Left hindlimb (tissue), 1 donor: ENCODE measurements at regions not wholly inside any gene's neighbourhood (a gene's known extent, or its start where the extent isn't known, plus 50 kb on each side); places are given as distances from the start of the nearest gene placed in this dataset.
A peak's percentile ranks its signal among the peaks of the same experiment; 100 is the strongest.

Experiments used
- DNase-seq: peaks from one replicate; pipeline ENCODE4 v3.0.0-alpha.2; 2018

DNA sequence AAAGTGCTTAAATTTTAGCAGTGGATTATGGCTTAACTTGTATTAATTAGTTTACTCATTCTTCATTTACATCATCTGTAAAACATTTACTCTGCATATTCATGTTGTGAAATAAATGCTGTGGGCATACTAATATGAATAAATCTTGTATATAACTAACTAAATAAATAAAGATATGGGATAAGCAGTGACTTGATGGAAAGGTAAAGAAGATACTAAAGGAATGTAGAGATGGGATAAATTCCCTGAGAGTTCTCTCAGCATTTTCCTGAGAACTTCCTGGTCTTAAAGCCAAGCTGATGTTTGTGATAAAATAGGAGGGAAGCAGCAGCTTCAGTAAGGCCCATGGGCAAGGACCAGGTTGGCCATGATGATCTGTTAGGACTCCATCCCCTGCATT, 652.1 kb downstream of the RNF144B start:
- DNase-seq, result no peak

DNA sequence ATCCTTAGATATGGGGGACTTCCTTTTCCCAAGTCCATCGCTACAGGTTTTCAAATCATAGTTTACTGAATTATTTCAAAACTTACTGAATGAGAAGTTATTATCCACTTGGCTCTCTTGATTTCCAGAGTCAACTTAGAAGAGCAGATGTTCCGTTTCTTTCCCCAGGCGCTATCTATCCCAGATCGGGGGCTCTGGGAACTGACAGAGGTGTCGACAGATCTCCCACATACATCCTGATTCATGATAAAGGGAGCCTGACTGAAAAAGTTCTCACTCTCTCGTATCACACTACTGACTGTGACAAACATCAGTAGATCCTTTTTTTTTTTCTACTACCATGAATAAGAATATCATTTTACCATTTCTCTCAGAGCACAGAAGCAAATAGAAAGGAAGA, 654.8 kb downstream of the RNF144B start:
- DNase-seq, result no peak

DNA sequence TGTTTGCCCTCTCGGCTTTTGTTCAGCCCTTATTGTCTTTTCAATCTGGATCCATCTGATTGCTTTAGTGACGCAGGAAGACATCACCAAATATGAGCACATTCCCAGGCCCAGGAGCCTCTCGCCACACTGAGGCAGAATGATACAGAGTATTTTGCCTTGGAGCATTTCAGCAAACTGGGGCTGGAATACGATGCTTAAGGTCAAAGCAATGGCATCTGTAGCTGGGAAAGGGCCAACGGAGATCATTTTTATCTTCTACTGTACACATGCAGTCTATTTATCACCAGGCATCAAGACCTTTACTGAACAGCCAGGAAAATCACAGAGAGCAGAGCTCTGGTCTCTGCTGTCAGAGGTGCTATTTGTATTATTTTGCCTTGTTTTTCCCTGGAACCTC, 655.3 kb downstream of the RNF144B start:
- no peak for DNase-seq

DNA sequence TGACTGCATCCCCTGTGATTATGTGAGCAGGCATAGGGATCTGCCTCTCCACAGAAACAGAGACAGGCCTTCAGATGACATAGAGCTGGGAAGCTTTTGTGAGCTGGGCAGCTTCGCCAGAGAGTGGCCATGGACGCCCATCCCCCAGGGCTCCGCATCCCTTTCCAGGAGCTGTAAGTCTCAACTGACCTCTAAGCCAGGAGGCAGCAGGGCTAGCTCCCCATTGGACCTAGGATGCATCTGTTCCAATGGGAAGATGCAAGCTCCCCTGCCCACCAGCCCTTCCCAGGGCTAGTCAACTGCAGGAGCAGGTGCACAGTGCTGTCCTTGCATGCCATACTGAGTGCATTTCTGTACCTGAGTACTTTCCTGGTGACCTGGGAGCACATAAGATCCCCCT, 663.6 kb downstream of the RNF144B start:
- DNase-seq, result no peak

DNA sequence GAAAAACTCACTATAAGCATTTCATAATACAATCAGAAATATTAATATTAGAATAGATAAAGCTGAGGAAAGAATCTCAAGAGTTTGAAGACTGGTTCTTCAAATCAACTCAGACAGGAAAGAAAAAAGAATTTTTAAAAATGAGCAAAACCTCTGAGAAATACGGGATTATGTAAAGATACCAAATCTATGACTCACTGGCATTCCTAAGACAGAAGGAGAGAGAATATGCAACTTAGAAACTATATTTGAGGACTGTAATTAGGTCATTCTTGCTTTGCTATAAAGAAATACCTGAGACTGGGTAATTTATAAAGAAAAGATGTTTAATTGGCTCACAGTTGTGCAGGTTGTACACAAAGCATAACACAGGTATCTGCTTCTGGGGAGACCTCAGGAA, 665.1 kb downstream of the RNF144B start:
- no peak for DNase-seq

DNA sequence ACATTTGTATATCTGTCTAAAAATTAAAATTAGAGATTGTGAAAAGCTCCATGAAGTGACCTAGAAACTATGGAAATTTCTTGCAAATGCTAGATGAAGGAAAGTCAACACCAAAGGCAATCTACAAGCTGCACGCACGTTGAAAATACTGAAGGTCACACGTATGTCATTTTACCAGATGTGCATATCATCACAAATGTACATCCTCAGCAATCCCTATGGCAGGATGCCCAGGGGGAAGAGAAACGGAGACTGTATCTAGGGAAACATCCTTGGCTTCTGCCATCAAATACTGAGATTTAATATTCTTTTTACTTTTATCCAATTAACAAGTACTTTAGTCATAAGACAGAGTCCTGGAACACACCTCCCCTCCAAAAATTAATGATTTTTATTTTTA, 672.0 kb downstream of the RNF144B start:
- DNase-seq, result no peak

DNA sequence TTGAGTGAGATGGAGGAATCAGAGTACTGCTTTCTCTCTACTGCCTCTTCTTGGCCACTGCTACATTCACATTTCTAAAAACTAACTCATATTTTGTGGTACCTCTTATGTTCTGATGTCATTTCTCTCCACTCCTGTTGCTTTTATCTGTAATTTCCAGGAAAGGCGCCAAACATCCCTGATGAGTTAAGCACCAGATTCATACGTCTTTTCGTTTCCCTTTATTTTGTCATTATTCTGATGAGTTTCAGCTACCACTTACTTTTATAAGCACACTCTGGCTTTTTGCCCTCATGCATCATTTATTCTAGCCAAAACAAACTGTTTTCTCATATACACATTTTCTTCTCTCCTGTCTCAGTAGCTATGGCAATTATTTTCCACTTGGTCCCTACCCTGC, 680.0 kb downstream of the RNF144B start:
- no peak for DNase-seq

DNA sequence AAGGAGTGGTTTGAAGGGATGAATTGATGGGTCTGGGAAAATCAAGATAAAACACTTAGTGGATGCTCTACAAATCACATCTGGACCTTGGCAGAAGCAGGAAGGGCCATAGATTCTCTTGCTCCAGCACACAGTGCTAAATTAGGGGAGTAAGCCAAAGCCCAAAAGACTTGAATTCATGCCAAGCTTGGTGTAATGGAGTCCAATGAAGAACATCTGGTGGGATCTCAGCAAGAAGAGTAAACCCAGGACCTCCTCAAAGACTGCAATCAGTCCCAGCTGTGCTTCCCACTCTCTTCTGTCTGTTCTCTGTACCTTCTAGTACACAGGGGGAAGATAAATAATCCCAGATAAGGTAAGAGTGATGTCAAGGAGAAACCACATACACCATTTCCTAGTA, 683.4 kb downstream of the RNF144B start:
- no peak for DNase-seq

DNA sequence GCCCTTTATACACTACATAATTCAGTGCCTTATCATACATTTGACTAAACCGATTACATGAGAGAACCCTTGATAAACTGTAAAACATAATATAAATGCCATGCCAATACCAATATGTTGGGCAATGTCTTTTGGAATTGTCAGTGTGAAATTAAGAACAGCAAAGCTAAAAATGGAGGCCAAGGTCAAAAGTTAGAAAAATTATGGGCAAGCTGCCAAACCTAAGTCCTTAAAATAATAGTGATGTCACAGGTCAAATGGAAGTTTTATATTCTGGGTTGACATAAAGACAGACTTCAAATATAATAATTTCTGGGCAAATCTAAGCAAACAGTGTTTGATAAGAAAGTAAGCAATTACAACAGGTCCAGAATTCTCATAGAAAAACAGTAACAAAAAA, 696.7 kb downstream of the RNF144B start:
- no peak for DNase-seq

DNA sequence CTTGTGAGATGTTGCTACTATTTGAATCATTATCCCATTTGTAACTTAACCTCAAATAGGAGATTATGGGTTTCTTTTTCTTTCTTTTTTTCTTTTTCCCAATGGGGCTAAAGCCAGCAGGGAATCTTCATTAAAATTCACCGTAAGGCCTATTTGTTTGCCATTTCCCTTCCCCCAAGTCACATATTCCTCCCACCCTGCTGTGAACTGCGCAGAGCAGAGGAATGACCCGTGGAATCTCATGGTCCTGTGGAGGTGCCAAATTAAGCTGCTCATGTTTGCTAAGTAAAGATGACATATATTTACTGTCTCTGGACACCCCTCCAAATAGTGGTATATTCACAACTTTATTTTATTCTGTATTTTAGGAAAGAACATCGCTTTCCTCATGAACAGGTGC, 699.3 kb downstream of the RNF144B start:
- DNase-seq, result no peak

DNA sequence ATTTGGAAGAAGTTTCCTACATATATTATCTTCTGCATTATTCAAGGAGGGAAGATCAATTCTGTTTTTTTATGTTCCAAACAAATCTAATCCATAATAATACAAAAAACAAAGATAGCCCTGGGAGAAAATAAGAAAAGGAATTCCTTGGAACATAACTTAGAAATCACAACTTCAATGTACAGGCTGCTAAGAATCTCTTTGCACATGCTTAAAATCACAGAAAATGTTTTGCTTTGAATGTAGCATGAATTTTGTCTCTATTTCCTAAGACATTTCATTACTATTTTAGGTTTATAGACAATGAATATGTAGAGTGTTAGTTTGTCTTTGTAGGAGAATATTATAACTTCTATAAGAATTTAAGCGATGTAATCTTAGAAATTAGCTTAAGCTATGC, 700.1 kb downstream of the RNF144B start:
- no peak for DNase-seq

DNA sequence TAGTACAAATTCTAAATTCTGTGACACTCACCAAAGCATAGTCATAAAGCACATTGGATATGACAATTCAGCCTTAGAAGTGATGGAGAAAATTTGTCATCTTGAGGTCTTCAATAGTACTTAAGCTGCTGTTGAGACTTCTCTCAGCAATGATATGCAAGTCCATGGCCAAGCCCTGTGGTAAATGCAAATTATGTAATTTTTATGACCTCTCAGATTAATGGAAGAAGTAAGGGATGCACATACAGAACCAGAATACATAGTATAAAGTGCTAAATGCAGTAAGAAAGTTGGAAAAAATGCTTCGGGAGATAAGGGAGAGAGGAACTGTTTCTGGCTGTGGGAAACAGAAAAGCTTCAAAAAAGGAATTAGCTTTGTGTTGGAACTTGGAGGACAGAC, 700.7 kb downstream of the RNF144B start:
- no peak for DNase-seq

DNA sequence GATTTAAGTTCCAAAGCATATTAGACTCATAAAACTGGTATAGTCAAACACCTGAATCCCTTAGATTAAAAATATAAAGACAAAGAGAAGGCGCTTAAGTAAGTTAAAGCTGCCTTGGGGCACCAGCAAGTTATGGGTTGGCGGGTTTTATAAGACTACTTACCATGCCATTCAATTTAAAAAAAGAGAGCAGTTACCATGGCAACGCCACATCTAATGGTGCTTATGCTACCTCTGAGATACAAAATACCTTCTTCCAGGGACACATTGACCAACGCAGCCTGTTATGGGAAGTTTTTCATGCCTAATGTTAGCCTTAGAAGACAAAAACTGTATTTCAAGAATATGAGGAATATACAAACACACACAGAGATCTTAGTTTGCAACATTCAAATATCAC, 713.6 kb downstream of the RNF144B start:
- no peak for DNase-seq

DNA sequence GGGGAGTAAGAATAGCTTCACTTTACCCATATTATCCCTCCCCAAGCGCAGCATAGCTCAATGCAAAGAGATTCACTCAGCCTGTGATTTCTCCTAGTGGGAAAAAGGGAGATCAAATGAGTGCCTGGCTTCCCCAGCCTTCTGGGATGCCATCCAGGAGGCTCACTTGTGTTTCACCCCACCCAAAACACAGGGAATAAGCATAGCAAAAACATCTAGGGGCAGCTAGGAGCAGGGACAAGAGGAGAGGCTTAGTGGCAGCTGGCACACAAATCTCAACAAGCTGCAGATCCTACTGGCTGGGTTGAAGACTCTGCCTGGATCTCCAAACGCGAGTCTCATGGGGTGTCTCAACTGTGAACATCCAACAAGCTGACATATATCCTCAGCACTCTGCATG, 715.8 kb downstream of the RNF144B start:
- peak; percentile 27 for DNase-seq

DNA sequence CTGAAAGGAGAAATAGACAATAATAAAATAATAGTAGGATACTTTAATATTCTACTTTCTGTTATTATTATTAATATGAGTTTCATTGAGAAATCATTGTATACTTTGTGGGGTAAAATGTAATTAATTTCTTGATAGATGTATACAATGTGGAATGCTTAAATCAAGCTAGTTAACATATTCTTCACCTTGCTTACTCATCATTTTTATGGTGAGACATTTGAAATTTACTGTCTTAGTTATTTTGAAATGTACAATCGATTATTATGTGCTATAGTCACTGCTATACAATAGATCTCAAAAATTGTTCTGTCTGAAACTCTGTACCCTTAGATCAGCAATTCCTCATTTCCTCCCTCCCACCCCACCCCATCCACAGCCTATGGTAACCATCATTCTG, 720.3 kb downstream of the RNF144B start:
- no peak for DNase-seq

DNA sequence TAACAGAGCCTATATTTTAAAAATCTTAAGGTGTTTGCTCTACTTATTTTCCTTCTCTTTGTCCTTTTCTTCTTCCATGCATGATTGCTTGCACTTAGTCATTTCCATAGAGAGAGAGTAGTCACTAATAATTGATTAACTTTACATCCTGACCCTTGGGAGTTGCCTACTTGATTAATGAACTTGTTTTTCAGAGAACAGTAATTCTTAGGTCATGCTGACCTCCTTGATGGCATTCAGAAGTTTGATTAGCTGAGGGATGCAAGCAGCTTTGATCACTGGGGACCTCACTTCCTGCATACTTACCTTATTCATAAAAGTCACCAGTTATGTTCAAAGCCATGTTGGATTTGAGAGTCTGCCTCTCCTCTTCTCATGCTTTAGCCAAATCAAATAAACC, 715.6 kb upstream of the ID4 start:
- DNase-seq, result no peak

DNA sequence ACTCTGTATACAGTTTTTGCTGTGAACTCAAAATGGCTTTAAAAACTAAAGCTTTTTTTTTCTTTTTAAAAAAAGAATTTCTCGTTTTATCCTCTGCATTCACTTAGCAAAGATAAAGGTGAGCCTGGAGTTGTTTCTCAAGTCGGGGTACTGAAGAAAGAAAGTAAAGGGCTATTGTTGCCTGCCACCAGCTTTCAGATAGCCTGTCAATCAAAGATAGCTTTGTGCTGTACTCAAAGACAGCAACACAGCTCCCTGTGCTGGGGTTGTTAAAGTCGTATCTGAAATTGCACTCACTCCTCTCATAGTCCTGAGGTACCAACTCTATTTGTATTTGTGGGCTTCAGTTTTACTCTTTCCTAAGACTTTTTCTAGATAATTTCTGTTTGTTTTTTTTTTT, 710.1 kb upstream of the ID4 start:
- no peak for DNase-seq

DNA sequence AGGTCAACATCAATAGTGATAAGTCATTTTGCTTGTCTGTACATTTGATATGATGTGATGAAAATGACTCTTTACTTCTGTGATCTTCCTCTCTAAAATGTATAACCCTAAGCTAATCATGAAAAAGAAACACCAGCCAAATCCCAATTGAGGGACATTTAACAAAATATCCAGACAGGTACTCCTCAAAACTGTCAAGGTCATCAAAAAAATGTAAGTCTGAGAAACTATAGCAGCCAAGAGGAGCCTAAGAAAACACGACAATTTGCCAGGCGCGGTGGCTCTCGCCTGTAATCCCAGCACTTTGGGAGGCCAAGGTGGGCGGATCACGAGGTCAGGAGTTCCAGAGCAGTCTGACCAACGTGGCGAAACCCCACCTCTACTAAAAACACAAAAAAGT, 708.5 kb upstream of the ID4 start:
- DNase-seq, result no peak

DNA sequence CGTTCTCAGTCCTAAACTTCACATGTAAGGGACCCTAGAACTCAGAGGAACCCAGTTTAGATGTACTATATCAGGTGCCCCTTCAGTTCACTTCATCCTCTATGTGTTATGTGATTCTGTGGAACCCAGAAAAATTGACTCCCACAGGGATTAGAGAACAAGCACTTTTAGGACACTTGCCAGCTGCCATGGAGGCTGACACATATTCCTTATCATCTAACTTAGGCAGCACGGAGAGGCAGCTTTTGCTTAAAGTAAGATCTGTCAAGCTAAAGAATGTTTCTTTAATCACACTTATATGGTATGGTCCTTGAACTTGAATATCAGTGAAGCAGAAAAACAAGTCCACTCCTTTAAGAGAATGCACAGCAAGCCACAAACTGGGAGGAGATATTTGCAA, 701.5 kb upstream of the ID4 start:
- no peak for DNase-seq

DNA sequence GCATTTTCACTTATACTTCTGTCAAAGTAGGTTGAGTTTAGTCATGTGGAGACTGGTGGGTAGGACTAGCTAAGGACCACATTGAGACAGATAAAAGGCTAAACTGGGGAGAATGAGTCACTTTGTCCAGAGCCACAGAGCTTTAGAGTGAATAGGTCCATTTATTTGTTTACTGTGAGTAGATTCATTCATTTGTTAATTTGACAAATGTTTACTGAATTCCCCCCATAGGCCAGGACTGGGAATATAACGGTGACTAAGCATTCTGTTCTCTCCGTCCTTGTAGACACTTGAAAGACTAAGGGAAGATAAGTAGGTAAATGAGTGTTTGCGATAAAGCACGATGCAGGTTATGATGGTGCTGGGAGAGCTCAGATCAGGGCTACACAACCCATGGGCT, 699.7 kb upstream of the ID4 start:
- DNase-seq, result no peak

DNA sequence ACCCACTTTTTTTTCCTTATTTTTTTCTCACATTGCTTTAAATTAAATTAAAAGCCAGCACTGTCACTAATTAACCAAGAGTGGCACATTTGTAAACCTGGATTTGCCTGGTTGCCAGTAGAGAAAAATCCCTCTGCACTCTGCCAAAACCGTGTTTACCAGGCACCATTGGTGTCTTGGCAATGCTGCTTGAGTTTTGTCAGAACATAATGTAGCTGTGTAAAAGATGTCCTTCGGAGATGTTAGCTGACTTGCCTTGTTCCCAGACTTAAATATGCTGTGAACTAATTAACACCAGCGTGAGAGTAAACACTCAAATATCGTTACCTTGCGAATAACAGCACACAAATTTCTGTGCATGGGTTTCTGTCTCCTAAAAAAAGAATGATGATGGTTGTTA, 694.9 kb upstream of the ID4 start:
- no peak for DNase-seq

DNA sequence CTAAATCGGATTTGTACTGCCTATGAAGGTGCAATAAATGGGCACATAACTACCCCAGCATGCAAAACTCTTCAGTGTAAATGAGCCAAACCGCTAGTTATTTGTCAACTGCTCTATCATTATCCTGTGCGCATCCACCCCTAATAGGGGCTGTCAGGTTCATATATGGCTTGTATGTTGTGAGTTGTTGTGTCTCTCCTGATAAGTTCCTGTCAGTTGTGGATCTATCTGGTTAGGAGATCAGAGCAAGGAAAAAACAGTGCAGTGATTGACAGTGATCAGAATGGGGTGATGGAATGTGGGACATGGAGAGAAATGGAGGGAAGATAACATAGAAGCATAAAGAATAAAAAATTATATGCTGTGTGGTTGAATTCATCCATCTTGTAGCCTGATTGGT, 686.9 kb upstream of the ID4 start:
- no peak for DNase-seq

DNA sequence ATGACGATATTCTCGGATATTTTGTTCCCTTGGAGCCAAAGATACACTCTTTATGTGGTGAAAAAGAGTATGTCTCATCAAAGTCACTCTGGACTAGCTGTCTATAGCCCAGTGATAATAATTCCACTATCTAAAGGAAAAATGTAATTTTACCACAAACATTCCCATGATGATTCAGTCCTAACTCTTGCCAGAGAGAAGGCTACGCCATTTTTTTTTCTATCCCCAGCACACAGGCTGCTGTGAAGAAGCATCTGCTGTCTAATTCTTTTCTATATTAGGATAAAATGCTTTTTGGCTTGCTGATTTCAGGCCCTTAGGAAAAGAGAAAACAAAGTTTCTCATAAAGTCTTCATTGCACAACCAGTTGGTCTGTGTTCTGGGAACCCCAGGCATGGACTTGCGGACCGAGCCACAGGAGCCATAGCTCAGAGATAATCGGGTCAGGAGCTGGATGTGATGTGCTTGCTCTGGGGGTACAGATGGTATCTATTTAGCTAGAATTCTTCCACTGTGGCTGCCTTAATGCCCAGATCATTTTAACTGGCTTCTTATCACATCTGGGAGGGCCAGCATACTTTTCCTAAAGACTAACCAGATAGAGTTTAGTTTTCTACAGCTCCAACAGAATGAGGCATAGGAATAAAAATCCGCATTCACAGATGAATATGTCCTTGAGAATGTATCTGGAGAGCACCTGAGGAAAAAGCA, 683.7 kb upstream of the ID4 start:
- no peak for DNase-seq

DNA sequence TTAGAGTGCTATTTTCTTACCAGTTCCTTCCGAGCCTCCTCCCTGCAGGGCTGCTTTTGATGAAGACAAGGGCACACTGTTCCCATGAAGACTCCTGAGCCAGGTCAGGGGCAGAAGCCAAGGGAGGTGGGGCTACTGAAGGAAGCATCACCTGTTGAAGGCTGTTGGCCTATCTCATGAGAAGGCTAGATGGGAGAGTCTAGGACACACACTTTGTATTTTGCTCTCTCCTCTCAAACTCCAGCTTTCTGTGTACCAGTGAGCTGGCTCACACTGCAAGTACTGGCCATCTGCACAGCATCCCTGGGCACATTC, 683.2 kb upstream of the ID4 start:
- no peak for DNase-seq

DNA sequence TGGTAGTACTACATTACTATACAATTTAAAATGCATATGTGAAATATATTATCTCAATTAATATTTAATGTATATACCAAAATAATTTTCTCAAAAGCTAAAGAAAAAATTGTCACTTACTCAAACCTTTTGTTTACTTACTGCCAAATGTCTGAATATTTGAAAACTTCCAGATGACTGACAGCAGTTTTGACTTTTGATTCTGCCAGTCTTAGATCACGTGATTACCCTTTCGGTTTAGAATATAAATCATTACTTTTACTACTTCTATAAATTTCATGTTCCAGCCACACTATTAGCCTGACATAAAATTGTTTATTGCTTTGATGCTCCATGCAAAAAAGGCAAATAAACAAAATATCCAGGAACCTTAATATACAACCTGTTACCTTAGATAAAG, 680.7 kb upstream of the ID4 start:
- DNase-seq, result no peak

DNA sequence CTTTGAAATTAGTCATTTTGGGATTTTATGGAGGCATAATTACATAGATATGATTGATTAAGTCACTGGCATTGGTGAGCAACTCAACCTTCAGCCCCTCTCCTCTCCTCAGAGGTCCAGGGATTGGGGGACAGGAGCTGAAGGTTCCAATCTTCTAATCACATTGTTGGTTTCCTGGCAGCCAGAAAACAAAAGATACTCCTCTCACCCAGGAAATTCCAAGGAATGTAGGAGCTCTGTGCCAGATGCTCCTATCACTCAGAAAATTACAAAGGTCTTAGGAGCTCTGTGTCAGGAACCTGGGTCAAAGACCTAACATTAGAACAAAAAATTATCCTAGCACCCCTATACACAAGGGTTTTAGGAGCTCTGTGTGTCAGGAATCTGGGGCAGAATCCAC, 679.7 kb upstream of the ID4 start:
- DNase-seq, result no peak
